ENCODE measurements at regions not wholly inside any gene's neighbourhood (a gene's known extent, or its start where the extent isn't known, plus 50 kb on each side); places are given as distances from the start of the nearest gene placed in this dataset.

DNA sequence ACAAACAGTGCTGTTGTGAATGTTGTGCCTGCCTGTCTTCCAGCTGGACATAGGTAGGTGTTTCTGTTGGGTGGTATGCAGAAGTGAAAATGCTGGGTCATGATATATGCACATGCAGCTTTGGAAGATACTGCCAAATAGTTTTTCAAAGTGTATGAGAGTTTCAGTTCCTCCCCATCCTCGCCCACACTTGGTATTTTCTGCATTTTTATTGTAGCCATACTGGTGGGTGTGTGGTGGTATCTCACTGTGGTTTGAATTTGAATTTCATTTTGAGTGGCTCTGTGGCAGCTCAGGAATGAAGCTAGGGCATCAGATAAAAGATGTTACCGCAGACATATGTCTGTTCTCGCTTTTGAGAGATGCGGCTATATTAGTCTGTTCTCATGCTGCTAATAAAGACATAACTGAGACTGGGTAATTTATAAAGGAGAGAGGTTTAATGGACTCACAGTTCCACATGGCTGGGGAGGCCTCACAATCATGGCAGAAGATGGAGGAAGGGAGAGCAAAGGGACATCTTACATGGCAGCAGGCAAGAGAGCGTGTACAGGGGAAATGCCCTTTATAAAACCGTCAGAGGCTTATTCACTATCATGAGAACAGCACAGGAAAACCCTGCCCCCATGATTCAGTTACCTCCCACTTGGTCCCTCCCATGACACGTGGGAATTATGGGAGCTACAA, 183.1 kb downstream of the CAND1 start:
- H3K9me3 ChIP-seq (ENCODE audit: control insufficient read depth, insufficient read depth, low read length) = no peaks in the 10 kb centered on the region; the same call in 1 of the 2 replicates
- H3K9me2 ChIP-seq (replicated peaks; ENCODE audit: control insufficient read depth, low read length) = no peaks in the 10 kb centered on the region
- H3K27me3 ChIP-seq (ENCODE audit: control insufficient read depth, low read length) = no peaks in the 10 kb centered on the region
- no peak overlapping the region for H3K4me2 ChIP-seq (ENCODE audit: low read length)
- H3K36me3 ChIP-seq (ENCODE audit: control insufficient read depth, low read length) = no peaks in the 10 kb centered on the region
- H4K20me1 ChIP-seq (ENCODE audit: control insufficient read depth, insufficient read depth, low read depth, low read length) = no peaks in the 10 kb centered on the region
- no peak overlapping the region for H3K27ac ChIP-seq (ENCODE audit: low read depth, low read length)
- no peaks in the 10 kb centered on the region for H3F3A ChIP-seq (ENCODE audit: control insufficient read depth, insufficient read depth)
- H3K4me3 ChIP-seq (ENCODE audit: low read length) = no peak overlapping the region
- H3K4me1 ChIP-seq (ENCODE audit: control insufficient read depth, low read length) = peaks cover 31% of the 10 kb centered on the region
- TF ChIP-seq EZH2phosphoT487 (IDR thresholded peaks at IDR 0.05; ENCODE audit: borderline replicate concordance, low read length) = no peak
- no peaks in the 10 kb centered on the region for H3K79me2 ChIP-seq (ENCODE audit: control insufficient read depth, low read length)

DNA sequence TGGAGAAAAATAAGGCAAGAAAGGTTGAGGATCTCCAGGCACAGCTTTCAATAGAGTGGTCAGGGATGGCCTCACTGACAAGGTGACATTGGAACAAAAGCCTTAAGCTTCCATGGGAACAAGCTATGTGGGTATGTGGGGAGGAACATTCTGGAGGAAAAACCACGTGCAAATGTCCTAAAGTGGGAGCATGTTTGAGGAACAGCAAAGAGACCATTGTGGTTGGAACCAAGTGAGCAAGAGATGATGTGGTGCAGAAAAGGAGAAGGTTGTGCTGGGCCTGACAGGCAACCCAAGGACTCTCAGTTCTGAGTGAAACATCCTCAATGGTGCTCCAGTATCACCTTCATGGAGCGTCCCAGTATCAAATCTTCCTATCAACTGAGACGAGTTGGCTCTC, 184.0 kb downstream of the CAND1 start:
- H3K4me3 ChIP-seq (ENCODE audit: low read length) = no peak overlapping the region
- H4K20me1 ChIP-seq (ENCODE audit: control insufficient read depth, insufficient read depth, low read depth, low read length) = no peaks in the 10 kb centered on the region
- H3K27ac ChIP-seq (ENCODE audit: low read depth, low read length) = no peak overlapping the region
- no peaks in the 10 kb centered on the region for H3K27me3 ChIP-seq (ENCODE audit: control insufficient read depth, low read length)
- H3K4me1 ChIP-seq (ENCODE audit: control insufficient read depth, low read length) = peaks cover 39% of the 10 kb centered on the region
- TF ChIP-seq, protein P1, sequence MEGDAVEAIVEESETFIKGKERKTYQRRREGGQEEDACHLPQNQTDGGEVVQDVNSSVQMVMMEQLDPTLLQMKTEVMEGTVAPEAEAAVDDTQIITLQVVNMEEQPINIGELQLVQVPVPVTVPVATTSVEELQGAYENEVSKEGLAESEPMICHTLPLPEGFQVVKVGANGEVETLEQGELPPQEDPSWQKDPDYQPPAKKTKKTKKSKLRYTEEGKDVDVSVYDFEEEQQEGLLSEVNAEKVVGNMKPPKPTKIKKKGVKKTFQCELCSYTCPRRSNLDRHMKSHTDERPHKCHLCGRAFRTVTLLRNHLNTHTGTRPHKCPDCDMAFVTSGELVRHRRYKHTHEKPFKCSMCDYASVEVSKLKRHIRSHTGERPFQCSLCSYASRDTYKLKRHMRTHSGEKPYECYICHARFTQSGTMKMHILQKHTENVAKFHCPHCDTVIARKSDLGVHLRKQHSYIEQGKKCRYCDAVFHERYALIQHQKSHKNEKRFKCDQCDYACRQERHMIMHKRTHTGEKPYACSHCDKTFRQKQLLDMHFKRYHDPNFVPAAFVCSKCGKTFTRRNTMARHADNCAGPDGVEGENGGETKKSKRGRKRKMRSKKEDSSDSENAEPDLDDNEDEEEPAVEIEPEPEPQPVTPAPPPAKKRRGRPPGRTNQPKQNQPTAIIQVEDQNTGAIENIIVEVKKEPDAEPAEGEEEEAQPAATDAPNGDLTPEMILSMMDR (IDR thresholded peaks at IDR 0.05; ENCODE audit: low read depth, low read length, poor library complexity, severe bottlenecking) = no peak
- TF ChIP-seq EZH2phosphoT487 (IDR thresholded peaks at IDR 0.05; ENCODE audit: borderline replicate concordance, low read length) = no peak
- H3K9me2 ChIP-seq (replicated peaks; ENCODE audit: control insufficient read depth, low read length) = no peaks in the 10 kb centered on the region
- no peaks in the 10 kb centered on the region; the same call in 1 of the 2 replicates for H3K9me3 ChIP-seq (ENCODE audit: control insufficient read depth, insufficient read depth, low read length)
- H3K36me3 ChIP-seq (ENCODE audit: control insufficient read depth, low read length) = no peaks in the 10 kb centered on the region
- H3K79me2 ChIP-seq (ENCODE audit: control insufficient read depth, low read length) = no peaks in the 10 kb centered on the region
- no peak overlapping the region for H3K4me2 ChIP-seq (ENCODE audit: low read length)
- no peaks in the 10 kb centered on the region for H3F3A ChIP-seq (ENCODE audit: control insufficient read depth, insufficient read depth)

DNA sequence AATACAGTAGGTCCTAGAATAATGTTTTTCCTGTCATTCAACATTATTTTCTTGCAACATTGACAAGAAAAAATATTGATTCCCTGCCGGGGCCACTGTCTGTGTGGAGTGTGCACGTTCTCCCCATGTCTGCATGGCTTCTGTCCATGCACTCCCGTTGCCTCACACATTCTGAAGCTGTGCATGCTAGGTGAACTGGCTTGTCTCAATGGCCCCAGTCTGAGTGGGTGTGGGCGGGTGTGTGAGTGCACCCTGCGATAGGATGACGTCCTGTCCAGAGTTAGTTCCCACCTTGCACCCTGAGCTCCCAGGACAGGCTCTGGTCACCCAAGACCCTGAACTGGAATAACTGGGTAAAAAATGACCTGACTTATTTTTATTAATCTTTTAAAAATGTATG, 186.1 kb downstream of the CAND1 start:
- Histone ChIP-seq H3K27me3 (ENCODE audit: control insufficient read depth, low read length) (no peaks in the 10 kb centered on the region), H3K4me3 (ENCODE audit: low read length) (no peak overlapping the region), H4K20me1 (ENCODE audit: control insufficient read depth, insufficient read depth, low read depth, low read length) (no peaks in the 10 kb centered on the region), H3K4me2 (ENCODE audit: low read length) (no peak overlapping the region), H3K79me2 (ENCODE audit: control insufficient read depth, low read length) (no peaks in the 10 kb centered on the region), H3K27ac (ENCODE audit: low read depth, low read length) (no peak overlapping the region), H3K9me3 (ENCODE audit: control insufficient read depth, insufficient read depth, low read length) (no peaks in the 10 kb centered on the region; the same call in 1 of the 2 replicates), H3F3A (ENCODE audit: control insufficient read depth, insufficient read depth) (no peaks in the 10 kb centered on the region), H3K4me1 (ENCODE audit: control insufficient read depth, low read length) (peaks cover 27% of the 10 kb centered on the region), H3K9me2 (replicated peaks; ENCODE audit: control insufficient read depth, low read length) (no peaks in the 10 kb centered on the region), H3K36me3 (ENCODE audit: control insufficient read depth, low read length) (no peaks in the 10 kb centered on the region)
- TF ChIP-seq, protein P1 (IDR thresholded peaks at IDR 0.05; ENCODE audit: low read depth, low read length, poor library complexity, severe bottlenecking) = no peak
- TF ChIP-seq EZH2phosphoT487 (IDR thresholded peaks at IDR 0.05; ENCODE audit: borderline replicate concordance, low read length) = no peak

DNA sequence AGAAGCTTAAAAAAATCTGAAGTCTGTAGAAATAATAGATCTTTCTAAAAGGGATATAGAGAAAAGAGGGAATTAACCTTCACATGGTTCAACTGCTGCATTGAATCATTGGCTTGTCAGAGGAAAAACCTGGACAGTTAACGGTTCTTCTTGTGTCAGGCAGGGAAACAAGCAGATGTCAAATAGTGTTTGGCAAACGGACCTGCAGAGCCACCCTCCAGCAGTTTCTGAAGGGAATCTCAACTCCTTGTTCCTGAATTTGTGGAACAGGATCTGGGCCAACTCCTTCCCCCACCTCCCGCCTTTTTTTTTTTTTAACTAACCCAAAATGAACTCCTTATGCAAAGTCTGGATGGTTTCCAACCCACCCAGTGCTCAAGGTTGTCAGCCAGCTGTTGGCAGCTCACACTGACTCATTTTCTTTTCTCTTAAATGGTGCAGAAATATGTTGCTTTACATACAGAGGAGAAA, 187.3 kb downstream of the CAND1 start:
- no peak overlapping the region for H3K4me2 ChIP-seq (ENCODE audit: low read length)

More for the DNA sequence above, 187.3 kb downstream of the CAND1 start:
- Histone ChIP-seq H3K27ac (ENCODE audit: low read depth, low read length) (no peak overlapping the region), H3K79me2 (ENCODE audit: control insufficient read depth, low read length) (no peaks in the 10 kb centered on the region), H3K27me3 (ENCODE audit: control insufficient read depth, low read length) (no peaks in the 10 kb centered on the region), H3K4me3 (ENCODE audit: low read length) (no peak overlapping the region), H3K4me1 (ENCODE audit: control insufficient read depth, low read length) (peaks cover 26% of the 10 kb centered on the region), H4K20me1 (ENCODE audit: control insufficient read depth, insufficient read depth, low read depth, low read length) (no peaks in the 10 kb centered on the region), H3K9me3 (ENCODE audit: control insufficient read depth, insufficient read depth, low read length) (no peaks in the 10 kb centered on the region), H3F3A (ENCODE audit: control insufficient read depth, insufficient read depth) (no peaks in the 10 kb centered on the region), H3K36me3 (ENCODE audit: control insufficient read depth, low read length) (no peaks in the 10 kb centered on the region), H3K9me2 (replicated peaks; ENCODE audit: control insufficient read depth, low read length) (no peaks in the 10 kb centered on the region)
- TF ChIP-seq, protein P1 (IDR thresholded peaks at IDR 0.05; ENCODE audit: low read depth, low read length, poor library complexity, severe bottlenecking) = no peak
- no peak for TF ChIP-seq EZH2phosphoT487 (IDR thresholded peaks at IDR 0.05; ENCODE audit: borderline replicate concordance, low read length)
